H1 (cell line): ENCODE measurements at regions not wholly inside any gene's neighbourhood (a gene's known extent, or its start where the extent isn't known, plus 50 kb on each side); places are given as distances from the start of the nearest gene placed in this dataset.

Experiments used
- CEBPB ChIP-seq: IDR thresholded peaks from 2 replicates; pipeline ENCODE4 v1.6.1; 2012; ENCODE audit warnings: low read depth, low read length
- MAX ChIP-seq: IDR thresholded peaks from 2 replicates; pipeline ENCODE4 v1.6.1; 2012; ENCODE audit warnings: inconsistent platforms
- POLR2A ChIP-seq, 2 experiments: IDR thresholded peaks; 1 replicate in 1 of 2; 2 replicates in 1 of 2; pipeline ENCODE4 v1.6.1; 2011; ENCODE audit warnings: low read depth in 2 of 2, low read length in 2 of 2, mild to moderate bottlenecking in 2 of 2; ENCODE audit errors: control extremely low read depth in 1 of 2
- SUZ12 ChIP-seq: fragments of 200-600 bp; sonication (generic); IDR thresholded peaks from 2 replicates; pipeline ENCODE4 v1.6.1; 2012; ENCODE audit warnings: mild to moderate bottlenecking, inconsistent platforms, low read length, moderate library complexity, mixed read lengths
- YY1 ChIP-seq: IDR thresholded peaks from 2 replicates; pipeline ENCODE4 v1.6.1; 2011; ENCODE audit warnings: low read depth, mild to moderate bottlenecking, low read length
- TF ChIP-seq, protein P1 (sequence below), 3 experiments: IDR thresholded peaks; 1 replicate in 2 of 3; 2 replicates in 1 of 3; pipeline versions ENCODE4 v1.5.1 to v1.6.1; 2011; ENCODE audit warnings: low read length in 3 of 3, mild to moderate bottlenecking in 3 of 3, inconsistent platforms in 2 of 3, low read depth in 1 of 3, moderate library complexity in 1 of 3; ENCODE audit not compliant: insufficient read depth in 1 of 3; ENCODE audit errors: control extremely low read depth in 1 of 3

- TF ChIP-seq, protein P1, sequence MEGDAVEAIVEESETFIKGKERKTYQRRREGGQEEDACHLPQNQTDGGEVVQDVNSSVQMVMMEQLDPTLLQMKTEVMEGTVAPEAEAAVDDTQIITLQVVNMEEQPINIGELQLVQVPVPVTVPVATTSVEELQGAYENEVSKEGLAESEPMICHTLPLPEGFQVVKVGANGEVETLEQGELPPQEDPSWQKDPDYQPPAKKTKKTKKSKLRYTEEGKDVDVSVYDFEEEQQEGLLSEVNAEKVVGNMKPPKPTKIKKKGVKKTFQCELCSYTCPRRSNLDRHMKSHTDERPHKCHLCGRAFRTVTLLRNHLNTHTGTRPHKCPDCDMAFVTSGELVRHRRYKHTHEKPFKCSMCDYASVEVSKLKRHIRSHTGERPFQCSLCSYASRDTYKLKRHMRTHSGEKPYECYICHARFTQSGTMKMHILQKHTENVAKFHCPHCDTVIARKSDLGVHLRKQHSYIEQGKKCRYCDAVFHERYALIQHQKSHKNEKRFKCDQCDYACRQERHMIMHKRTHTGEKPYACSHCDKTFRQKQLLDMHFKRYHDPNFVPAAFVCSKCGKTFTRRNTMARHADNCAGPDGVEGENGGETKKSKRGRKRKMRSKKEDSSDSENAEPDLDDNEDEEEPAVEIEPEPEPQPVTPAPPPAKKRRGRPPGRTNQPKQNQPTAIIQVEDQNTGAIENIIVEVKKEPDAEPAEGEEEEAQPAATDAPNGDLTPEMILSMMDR (IDR thresholded peaks at IDR 0.05; ENCODE audit: control extremely low read depth in 1 of 3, insufficient read depth in 1 of 3, low read depth in 1 of 3, low read length in 3 of 3): no peak
- TF ChIP-seq SUZ12 (no peak), YY1 (no peak), POLR2A (IDR thresholded peaks at IDR 0.05; ENCODE audit: control extremely low read depth in 1 of 2, low read depth in 2 of 2, low read length in 2 of 2) (no peak), MAX (no peak), CEBPB (no peak)
These were observed 1255.4 kb upstream of the SPRY2 start for GRCh38 chr13:81596224-81596753.
